Smooth muscle cell (in vitro differentiated cells): ENCODE measurements at regions not wholly inside any gene's neighbourhood (a gene's known extent, or its start where the extent isn't known, plus 50 kb on each side); places are given as distances from the start of the nearest gene placed in this dataset. TPM values are rescaled to one million over a fixed set of nuclear protein-coding genes. Genes with fewer than 3 reads are reported as not detected.
"Not testable (repeated sequence)": the region's sequence is repeated elsewhere in the genome, so short reads cannot be mapped to it uniquely, and the experiment has no call there.

ENCODE experiments used
- DNase-seq: peaks from one replicate; lab custom pipeline; 2025; ENCODE audit not compliant: unreplicated experiment; lab: John Stamatoyannopoulos, UW
- H2AFZ ChIP-seq: fragments of 200-600 bp; sonication (generic); 2 replicates; pipeline ENCODE4 v1.6.0; 2016; ENCODE audit warnings: antibody characterized with exemption, low read depth, mild to moderate bottlenecking
- H3F3A ChIP-seq: fragments of 200-600 bp; sonication (generic); 2 replicates; pipeline ENCODE4 v1.6.0; 2017; ENCODE audit warnings: antibody characterized with exemption, low read depth
- H3K27ac ChIP-seq: fragments of 200-600 bp; sonication (generic); 2 replicates; pipeline ENCODE4 v1.5.1; 2016; ENCODE audit warnings: low read depth, mild to moderate bottlenecking
- H3K27me3 ChIP-seq: fragments of 200-600 bp; sonication (generic); 2 replicates; pipeline ENCODE4 v1.6.1; 2016; ENCODE audit warnings: low read depth, mild to moderate bottlenecking
- H3K36me3 ChIP-seq: fragments of 200-600 bp; sonication (generic); 2 replicates; pipeline ENCODE4 v1.5.1; 2016; ENCODE audit warnings: low read depth
- H3K4me1 ChIP-seq: fragments of 200-600 bp; sonication (generic); 2 replicates; pipeline ENCODE4 v1.5.1; 2016; ENCODE audit warnings: low read depth
- H3K4me2 ChIP-seq: fragments of 200-600 bp; sonication (generic); 2 replicates; pipeline ENCODE4 v1.6.0; 2016; ENCODE audit warnings: mild to moderate bottlenecking
- H3K4me3 ChIP-seq: fragments of 200-600 bp; sonication (generic); 2 replicates; pipeline ENCODE4 v1.5.1; 2016; ENCODE audit warnings: mild to moderate bottlenecking
- H3K79me2 ChIP-seq: fragments of 200-600 bp; sonication (generic); 2 replicates; pipeline ENCODE4 v1.6.0; 2016; ENCODE audit warnings: low read depth, mild to moderate bottlenecking
- H3K9ac ChIP-seq: fragments of 200-600 bp; sonication (generic); 2 replicates; pipeline ENCODE4 v1.6.0; 2016; ENCODE audit warnings: low read depth
- H3K9me3 ChIP-seq: fragments of 200-600 bp; sonication (generic); replicated peaks from 2 replicates; pipeline ENCODE4 v1.5.1; 2016; ENCODE audit warnings: low read depth
- H4K20me1 ChIP-seq: fragments of 200-600 bp; sonication (generic); 2 replicates; pipeline ENCODE4 v1.6.0; 2016; ENCODE audit warnings: low read depth
- CTCF ChIP-seq: fragments of 200-600 bp; sonication (generic); IDR thresholded peaks from 2 replicates; pipeline ENCODE4 v1.5.1; 2017; ENCODE audit warnings: borderline replicate concordance, mild to moderate bottlenecking, antibody characterized with exemption; ENCODE audit not compliant: insufficient read depth, poor library complexity, severe bottlenecking
- WGBS: methylation state at CpG from one replicate; pipeline ENCODE4 v1.1.7; 2016; ENCODE audit warnings: low lambda C conversion rate; 5-methylcytosine and 5-hydroxymethylcytosine counted together
- small RNA-seq: library from RNA; depleted of rRNA; stranded (forward); fragments of <200 nt; gene quantifications from one replicate; pipeline ENCODE3, GENCODE V24; 2014

DNA sequence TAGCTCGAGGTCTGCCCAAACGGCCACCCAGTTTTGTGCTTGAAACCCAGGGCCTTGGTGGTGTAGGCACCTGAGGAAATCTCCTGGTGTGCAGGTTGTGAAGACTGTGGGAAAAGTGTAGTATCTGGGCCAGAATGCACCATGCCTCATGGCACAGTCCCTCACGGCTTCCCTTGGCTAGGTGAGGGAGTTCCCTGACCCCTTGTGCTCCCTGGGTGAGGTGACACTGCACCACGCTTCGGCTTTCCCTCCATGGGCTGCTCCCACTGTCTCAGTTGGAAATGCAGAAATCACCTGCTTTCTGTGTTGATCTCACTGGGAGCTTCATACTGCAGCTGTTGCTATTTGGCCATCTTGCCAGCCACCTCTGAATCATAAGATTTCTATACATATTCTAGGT lies 62.4 kb upstream of the CDK6 start:
- H3K4me1 ChIP-seq = peaks cover 4% of the 10 kb centered on the region
- no peaks in the 10 kb centered on the region for H3K9me3 ChIP-seq
- TF ChIP-seq CTCF = no peak
- H3K4me2 ChIP-seq = no peak overlapping the region
- 92% methylated on average over 5 of the region's 5 CpGs for WGBS
- H4K20me1 ChIP-seq = no peaks in the 10 kb centered on the region
- no peak overlapping the region for H3K27ac ChIP-seq
- no peak for DNase-seq
- H3K36me3 ChIP-seq = no peaks in the 10 kb centered on the region
- no peak overlapping the region for H2AFZ ChIP-seq
- H3K79me2 ChIP-seq = no peaks in the 10 kb centered on the region
- no peak overlapping the region for H3K4me3 ChIP-seq
- no peaks in the 10 kb centered on the region for H3F3A ChIP-seq
- H3K27me3 ChIP-seq = no peaks in the 10 kb centered on the region
- H3K9ac ChIP-seq = no peak overlapping the region

DNA sequence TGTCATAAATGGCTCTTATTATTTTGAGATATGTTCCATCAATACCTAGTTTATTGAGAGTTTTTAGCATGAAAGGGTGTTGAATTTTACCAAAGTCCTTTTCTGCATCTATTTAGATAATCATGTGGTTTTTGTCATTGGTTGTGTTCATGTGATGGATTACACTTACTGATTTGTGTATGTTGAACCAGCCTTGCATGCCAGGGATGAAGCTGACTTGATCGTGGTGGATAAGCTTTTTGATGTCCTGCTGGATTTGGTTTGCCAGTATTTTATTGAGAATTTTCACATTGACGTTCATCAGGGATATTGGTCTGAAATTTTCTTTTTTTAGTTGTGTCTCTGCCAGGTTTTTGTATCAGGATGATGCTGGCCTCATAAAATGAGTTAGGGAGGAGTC lies 58.5 kb upstream of the CDK6 start:
- H3K4me1 ChIP-seq, H2AFZ ChIP-seq, H3K9ac ChIP-seq, H3K79me2 ChIP-seq, H3K27ac ChIP-seq, H4K20me1 ChIP-seq, H3K9me3 ChIP-seq, H3K27me3 ChIP-seq, H3F3A ChIP-seq, DNase-seq, H3K4me2 ChIP-seq, H3K4me3 ChIP-seq, H3K36me3 ChIP-seq: not testable (repeated sequence)
- WGBS = 90% methylated on average over 2 of the region's 2 CpGs

DNA sequence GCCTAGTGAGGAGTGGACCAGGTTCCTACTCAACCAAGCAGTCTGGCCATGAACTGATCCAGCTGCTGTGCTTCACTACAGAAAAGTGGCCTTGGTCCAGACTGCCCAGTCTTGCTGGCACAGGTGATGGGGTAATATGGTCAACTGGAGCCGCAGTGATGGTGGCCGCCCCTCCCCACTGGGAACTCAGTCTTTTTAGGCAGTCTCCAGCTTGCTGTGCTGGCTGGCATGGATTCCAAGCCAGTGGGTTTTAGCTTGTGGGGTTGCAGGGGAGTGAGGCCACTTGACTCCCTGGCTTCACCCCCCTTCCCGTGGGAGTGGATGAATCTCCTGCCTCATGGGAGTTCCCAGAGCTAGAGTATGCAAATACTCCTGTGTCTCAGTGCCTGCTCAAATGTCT lies 52.7 kb upstream of the CDK6 start:
- Histone ChIP-seq H4K20me1 (no peaks in the 10 kb centered on the region), H3K9me3 (no peaks in the 10 kb centered on the region), H3K27ac (no peak overlapping the region), H3K4me3 (no peak overlapping the region), H3K36me3 (no peaks in the 10 kb centered on the region), H3K79me2 (no peaks in the 10 kb centered on the region), H3F3A (no peaks in the 10 kb centered on the region), H2AFZ (no peak overlapping the region), H3K4me2 (no peak overlapping the region), H3K27me3 (no peaks in the 10 kb centered on the region), H3K9ac (no peak overlapping the region), H3K4me1 (no peaks in the 10 kb centered on the region)
- no peak for DNase-seq
- no peak for TF ChIP-seq CTCF
- 98% methylated on average over 3 of the region's 3 CpGs for WGBS

Small RNA genes in the stretch of these regions (small RNA-seq; reads per million reads assigned to genes)
- gene RN7SL7P = not detected
